PC-9 (cell line): ENCODE measurements at regions not wholly inside any gene's neighbourhood (a gene's known extent, or its start where the extent isn't known, plus 50 kb on each side); places are given as distances from the start of the nearest gene placed in this dataset.

Experiments
- EZH2 ChIP-seq: fragments of 200-600 bp; sonication (generic); IDR thresholded peaks from 2 replicates; pipeline ENCODE4 v1.8.0; 2017; ENCODE audit warnings: antibody characterized with exemption, low read depth
- TF ChIP-seq, protein P1 (sequence below): fragments of 200-600 bp; sonication (generic); conservative IDR thresholded peaks from 2 replicates; pipeline ENCODE4 v1.6.1; 2017; ENCODE audit warnings: mixed run types, antibody characterized with exemption, mild to moderate bottlenecking, moderate library complexity

DNA sequence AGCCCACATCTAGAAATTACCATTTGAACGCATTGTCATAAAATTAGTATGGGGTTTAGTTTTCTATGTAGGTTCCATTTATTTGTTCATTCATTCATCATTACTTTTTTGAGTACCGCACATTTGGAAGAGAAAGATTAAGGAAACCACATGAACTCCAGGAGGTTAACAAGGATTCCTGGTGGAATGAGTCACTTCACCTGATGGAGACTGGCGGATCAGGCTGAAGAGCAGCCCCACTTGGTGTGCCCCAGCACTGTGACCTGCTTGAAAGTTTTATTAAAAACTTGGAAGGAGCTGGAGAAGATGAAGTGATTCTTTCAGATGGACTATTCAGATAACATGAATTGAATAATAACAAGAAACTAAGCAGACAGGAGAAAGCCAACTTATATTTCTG, 293.6 kb upstream of the CDH11 start:
- TF ChIP-seq, protein P1, sequence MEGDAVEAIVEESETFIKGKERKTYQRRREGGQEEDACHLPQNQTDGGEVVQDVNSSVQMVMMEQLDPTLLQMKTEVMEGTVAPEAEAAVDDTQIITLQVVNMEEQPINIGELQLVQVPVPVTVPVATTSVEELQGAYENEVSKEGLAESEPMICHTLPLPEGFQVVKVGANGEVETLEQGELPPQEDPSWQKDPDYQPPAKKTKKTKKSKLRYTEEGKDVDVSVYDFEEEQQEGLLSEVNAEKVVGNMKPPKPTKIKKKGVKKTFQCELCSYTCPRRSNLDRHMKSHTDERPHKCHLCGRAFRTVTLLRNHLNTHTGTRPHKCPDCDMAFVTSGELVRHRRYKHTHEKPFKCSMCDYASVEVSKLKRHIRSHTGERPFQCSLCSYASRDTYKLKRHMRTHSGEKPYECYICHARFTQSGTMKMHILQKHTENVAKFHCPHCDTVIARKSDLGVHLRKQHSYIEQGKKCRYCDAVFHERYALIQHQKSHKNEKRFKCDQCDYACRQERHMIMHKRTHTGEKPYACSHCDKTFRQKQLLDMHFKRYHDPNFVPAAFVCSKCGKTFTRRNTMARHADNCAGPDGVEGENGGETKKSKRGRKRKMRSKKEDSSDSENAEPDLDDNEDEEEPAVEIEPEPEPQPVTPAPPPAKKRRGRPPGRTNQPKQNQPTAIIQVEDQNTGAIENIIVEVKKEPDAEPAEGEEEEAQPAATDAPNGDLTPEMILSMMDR: no peak
- TF ChIP-seq EZH2: no peak
